Hematopoietic multipotent progenitor cell treated with erythropoietin and hydrocortisone succinate and interleukin-3 and kit ligand, for 17 days (in vitro differentiated cells): ENCODE measurements at regions not wholly inside any gene's neighbourhood (a gene's known extent, or its start where the extent isn't known, plus 50 kb on each side); places are given as distances from the start of the nearest gene placed in this dataset.
"Not testable (repeated sequence)": the region's sequence is repeated elsewhere in the genome, so short reads cannot be mapped to it uniquely, and the experiment has no call there.

Source experiments
- DNase-seq: peaks from one replicate; pipeline ENCODE4 v3.0.0-alpha.2; 2015; ENCODE audit warnings: low spot score

DNA sequence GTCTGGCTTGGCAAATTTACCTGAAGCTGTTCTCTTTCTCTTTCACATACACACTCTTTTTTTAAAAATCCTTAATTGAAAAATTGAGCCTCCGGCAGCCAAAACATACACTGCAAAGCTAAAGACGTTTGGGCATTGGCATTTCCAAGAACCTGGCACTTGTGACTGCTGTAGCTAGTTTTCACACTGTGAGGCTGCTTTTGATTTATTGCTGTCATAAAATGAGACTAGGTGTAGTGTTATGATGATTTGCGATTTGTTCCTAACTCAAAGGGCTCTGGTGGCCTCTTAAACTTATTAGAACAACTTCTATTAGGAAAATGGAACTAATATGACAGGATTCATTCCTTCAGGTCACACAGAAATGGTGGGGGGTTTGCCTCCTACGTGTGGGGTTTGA is 377.1 kb upstream of the FAR2 start:
- DNase-seq, result no peak

DNA sequence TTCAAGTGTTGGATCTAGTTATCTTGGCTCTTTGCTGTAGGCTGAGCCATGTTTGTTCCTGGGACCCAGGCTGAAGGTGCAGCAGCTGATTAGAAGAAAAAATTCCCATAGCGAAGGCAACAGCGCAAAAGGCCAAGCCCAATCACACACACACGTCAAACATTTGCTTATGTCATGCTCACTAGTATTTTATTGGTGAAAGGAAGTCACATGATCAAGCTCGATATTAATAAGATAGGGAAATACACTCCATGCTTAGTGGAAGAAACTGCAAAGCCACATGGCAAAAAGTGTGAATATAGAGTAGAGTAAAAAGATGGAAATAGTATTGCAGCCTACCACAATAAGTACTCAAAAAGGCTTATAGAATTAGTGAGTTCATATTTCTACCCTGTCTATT is 373.5 kb upstream of the FAR2 start:
- no peak for DNase-seq

DNA sequence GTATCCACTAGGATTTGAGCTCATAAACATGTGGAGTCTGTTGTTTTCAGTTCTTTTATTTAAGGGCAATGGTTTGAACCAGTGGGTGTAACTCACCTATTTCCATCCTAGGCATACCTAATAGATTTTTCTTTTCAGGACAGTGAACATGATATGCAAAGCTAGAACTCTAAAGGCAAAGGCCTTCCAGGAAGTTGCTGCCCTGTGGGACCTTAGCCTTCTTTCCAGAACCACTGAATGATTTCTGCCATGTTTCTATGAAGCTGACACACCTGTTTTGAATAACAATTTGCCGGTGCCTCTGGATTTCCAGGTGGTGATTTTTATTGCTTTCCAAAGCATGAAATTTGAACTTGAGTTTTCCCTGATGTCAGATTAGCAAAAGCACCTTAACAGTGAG is 372.9 kb upstream of the FAR2 start:
- DNase-seq, result no peak

DNA sequence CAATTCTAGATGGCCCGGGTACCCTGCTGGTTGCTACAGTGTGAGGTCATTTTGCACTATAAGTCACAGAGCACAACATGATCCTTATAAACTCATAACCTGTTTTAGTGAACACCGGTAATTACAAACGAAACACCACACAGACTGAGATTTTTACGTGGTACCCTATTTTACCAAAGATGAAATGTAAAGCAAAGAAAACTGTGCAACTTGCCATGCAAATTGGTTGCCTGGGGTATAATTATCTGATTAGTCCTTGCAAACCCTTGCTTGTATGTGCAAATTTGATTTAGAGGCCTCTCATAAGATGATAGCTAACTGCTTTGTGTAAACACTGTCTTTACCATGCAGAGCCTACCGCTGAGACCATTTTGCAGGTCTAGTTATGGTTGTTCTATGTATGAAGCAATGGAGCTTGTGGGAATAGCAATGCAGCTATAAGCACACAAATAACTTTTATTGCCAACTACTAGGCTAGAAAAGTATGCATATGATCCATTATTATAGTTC is 372.1 kb upstream of the FAR2 start:
- DNase-seq, result no peak

DNA sequence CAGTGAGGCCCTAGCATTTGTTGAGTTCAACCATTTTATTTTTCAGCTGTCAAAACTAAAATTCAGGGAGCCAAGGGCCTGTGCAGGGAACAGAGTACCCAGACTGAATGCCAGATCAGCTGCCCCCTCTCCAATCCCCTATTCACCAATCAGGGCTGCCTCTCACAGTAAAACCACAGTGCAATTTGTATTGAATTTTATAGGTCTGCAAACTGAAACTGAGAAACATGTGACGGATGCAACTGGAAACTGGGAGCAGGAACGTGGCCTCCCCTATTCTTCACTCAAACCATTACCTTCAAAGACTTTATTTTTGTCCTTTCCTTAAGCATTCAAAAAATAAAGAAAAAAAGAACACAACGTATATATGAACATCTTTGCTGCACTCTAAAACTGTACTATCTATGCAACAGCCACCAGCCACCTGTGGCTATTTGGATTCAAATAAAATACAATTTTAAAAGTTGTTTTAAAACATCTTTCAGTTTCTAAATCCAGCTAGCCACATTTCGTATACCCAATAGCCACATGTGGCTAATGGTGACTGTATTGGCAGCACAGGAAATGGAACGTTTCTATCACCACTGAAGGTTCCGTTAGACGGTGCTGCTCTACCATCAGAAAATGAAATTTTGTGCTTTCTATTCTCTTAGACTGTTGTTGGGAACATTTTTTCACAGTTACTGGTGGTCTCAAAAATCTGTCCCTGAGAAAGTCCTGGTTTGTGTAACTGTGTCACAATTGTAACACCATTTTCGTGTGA is 371.3 kb upstream of the FAR2 start:
- no peak for DNase-seq

DNA sequence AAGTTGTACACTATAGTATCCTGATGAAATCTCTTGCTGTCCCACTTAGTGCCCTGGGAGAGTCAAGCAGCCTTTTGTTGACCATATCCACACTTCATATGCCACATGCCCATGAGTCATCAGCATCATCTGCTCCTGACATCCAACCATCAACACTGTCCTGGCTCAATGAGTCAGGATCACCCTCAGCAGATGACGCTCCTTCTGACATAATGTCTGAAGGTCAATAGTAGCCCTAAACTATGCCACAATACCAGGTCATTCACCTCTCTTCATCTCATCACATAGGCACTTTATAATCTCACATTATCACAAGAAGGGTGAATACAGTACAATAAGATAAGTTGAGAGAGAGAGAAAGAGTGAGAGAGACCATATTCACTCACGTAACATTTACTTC is 369.0 kb upstream of the FAR2 start:
- DNase-seq, result no peak

DNA sequence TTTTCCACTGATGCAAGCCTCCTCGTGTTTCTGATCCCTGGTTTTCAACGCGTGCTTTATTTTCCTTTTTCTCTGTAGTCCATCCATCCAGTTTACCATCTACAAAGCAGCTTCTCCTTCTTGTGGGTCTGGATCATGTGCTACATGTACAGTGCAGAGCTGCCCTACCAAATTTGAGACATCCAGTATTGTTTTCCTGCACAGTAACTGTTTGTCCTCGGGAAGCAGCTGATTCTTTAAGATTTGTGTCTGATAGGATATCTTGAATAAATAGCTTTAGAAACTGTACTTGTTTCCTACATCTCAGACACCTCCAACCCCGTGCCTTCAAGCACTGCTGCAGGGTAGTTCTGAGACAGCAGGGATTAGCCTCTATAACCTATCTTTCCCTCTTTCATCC is 368.1 kb upstream of the FAR2 start:
- DNase-seq, result no peak

DNA sequence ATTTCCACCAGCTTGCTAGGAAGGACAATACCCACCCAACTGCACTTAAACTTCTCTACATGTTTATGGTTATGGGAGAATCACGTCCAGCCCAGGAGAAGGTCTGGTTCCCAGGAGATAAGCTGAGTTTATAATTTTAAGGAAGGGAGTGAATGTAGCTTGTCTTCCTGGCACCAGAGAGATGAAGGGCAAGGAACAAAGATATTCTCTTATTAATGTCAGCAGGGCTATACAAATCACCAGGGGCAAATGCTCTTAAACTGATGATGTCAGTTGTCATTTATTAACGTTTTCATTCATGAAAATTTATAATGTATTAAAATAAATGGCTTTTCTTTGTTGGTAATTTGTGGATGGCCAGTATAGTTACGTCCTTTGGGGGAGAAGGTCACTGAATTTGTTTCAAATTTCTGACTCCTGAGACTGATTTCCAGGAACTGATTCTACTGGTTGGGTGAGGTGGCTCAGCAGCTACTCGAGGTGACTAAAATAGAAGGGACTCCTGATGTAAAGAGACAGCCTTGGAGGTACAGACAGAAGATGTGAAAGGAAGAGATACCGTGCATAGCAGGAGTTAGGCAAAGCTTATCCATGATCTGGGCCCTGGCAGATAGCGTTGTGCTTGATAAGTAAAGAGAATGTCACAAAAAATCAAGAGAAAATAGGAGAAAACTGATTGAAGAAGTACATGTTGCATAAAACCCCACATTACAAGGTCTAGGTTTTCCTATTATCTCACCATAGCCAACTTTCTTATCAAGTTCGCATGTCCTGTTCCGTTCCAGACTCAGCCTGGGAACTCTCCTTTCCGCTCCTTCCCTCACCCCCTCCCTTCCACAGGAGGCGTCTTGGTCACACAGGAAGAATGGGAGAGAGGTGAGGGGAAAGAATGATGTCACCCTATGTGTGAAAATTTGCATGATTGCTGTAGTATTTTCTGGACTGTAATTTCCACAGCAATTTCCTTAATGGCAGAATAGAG is 367.1 kb upstream of the FAR2 start:
- DNase-seq, result no peak

DNA sequence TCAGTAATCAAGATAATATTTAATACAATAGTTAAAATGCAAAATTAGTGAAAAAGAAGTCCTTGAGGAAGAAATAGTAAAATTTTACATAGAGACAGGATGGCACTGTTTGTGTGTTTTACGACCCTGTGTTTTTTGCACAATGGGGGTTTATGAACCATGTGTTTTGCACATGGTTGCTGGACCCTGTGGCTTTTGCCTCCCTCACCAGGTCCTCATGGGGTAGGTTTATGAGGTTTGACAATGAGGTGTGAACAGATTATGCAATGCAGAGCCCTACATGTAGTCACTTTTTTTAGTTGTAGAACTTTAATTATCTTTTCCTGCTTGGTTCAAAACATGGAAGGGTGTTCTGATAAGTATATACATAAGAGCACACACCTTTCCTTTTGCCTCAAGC is 366.3 kb upstream of the FAR2 start:
- DNase-seq, result no peak

DNA sequence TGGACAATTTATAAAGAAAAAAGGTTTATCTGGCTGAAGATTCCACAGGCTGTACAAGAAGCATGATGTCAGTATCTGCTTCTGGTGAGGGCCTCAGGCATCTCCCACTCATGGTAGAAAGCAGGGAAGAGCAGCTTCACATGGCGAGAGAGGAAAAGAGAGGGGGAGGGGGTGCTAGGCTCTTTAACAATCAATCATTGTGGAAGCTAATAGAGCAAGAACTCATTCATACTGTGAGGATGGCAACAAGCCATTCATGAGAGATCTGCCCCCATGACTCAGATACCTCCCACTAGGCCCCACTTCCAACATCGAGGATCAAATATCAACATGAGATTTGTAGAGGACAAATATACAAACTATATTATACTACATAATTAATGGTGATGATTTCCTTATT is 361.9 kb upstream of the FAR2 start:
- no peak for DNase-seq

DNA sequence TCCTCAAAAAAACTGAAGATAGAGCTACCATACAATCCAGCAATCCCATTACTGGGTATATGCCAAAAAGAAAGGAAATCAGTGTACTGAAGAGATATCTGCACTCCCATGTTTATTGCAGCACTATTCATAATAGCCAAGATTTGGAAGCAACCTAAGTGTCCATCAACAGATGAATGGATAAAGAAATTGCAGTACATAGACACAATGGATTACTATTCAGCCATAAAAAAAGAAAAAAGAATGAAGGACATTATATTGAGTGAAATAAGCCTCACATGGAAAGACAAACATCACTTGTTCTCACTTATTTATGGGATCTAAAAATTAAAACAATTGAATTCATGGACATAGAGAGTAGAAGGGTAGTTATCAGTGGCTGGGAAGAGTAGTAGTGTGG is 360.8 kb upstream of the FAR2 start:
- DNase-seq, result not testable (repeated sequence)

DNA sequence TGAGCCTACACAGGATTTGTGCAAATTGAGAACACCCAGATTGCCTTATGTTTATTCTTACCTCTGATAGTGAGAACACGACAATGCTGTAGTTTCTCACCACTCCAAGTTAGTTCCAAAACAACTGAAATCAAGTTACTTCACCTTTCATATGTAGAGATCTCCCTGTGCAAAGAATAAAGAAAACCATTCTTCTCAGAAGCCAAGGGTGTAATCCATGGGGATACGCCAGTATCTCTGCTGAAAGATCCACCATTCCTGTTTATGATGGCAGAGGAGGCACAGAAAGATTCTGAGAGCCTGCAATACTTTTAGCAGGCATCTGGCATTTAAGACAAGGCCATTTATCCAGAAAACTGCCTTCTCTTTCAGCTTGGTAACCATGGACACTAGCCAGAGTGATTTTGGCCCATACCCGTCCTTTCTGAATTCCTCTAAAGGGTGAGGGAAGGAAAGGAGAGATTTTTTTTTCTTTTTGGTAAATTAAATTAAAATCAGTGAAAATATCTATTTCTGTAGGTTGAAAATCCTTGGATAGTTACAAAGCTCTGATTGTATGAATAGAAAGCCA is 355.4 kb upstream of the FAR2 start:
- no peak for DNase-seq

DNA sequence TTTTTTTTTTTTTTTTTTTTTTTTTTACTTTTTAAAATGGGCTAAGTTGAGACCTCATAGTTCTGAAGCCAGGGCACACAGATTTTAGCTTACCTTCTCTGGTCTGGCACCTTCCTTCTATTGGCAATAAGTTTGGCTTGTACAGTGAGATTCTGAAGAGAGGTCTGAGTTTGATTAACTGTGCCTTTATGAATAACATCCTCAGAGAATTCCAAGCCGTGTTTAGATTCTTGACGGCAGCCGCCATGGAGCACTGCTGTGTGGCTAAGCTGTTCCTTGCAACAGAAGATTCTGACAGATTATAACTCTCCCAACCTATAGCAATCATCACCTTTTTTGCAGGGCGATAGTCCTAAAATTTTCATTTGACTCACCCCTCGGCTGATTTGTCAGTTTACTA is 354.9 kb upstream of the FAR2 start:
- no peak for DNase-seq

DNA sequence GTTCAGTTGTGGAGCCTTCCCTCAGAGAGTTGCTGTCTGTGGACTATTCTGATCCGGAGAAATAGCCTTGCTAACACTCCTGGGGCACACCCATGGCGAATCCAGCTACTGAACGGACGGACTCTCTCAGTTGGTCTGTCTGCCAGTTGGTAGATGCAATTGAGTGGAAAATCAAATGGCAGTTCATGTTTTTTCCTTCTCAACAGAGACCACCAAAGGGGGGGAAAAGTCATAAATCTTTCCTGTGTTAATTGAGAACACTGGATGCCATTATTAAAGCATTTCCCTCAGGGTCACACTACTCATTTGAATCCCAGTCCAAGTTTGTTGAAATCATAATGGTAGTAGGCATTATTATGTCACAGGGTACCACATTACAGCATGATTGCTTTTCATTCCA is 354.3 kb upstream of the FAR2 start:
- DNase-seq, result no peak

DNA sequence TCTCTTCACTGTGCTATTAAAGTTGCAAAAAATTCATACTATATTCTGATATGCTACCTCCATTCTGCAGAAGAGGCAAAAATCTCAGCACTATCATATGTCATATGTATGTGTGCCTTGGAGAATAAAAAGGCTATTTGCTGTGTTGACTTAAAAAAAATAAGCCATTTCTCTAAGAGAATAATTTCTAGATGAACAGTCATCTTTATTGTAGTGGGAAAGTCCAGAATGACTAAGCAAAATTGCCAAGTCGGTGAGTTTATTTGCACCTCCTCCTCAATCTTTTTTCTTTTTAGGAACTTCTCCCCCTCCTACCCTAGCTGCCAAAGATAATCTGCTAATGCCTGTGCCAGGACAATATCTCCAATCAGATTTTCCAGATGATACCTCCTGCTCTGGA is 353.8 kb upstream of the FAR2 start:
- no peak for DNase-seq

DNA sequence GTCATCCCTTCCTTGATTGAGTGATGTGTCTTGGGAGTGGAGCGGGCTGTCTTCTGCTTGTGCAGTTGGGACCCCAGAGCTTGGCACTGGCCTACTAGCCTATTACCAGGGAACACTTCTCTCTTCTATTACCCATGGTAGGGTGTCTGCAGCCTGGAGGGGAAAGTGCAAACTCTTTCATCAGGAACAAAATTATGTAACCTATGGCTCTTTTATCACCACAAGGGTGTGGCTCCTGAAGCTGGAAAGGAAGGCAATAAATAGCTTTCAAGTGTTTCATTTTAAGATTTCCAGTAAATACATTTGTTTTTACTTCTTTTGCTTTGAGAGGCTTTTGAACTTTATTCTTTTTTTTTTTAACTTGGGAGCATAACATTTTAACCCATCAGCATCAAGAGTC is 349.7 kb upstream of the FAR2 start:
- no peak for DNase-seq

DNA sequence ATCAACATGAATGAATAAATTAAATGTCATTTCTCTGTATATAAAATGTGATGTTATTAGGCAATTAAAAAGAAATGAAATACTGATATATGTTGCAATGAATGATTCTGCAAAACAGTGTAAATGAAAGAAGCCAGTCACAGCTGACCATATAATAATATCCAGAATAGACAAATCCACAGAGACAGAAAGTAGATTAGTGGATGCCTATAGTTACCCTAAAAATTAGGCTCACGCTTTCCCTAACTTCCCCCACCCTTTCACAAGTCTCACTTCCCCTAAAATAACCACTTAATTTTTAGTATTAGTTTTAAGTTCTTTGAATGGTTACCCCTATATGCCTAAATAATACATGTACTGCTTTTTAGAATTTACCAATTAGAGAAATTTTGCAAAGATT is 348.9 kb upstream of the FAR2 start:
- no peak for DNase-seq

DNA sequence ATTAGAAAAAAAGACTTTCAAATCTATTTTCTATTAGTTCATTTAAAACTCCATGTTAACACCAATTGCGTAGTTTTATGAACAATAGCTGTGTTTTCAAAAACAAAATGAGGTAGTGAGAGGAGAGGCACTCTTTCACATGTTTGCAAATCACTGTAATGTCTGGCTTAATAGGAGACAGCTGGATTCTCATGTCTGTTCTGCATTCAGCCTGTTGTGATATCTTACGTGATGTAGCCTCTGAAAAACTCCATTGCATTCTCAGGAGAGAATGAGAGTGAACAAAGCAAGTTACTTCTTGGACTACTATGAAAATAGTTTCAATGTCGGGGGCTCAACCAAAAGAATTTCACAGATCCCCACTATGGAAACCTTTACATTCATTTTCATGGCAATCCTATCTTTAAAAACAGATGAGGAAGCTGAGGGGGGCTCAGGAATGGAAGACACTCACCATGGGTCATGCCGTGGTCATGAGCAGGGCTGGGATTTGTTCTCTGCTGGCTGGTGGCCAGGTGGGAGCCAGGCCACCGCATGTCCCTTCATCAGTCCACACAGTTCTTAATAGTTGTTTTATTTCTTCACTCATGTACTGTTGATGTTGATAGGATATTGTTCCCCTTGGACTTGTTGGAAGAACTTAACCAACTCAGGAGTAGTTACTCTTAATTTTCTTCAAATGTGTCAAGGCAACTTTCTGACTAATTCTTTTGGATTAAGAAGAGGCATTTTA is 346.2 kb upstream of the FAR2 start:
- no peak for DNase-seq

DNA sequence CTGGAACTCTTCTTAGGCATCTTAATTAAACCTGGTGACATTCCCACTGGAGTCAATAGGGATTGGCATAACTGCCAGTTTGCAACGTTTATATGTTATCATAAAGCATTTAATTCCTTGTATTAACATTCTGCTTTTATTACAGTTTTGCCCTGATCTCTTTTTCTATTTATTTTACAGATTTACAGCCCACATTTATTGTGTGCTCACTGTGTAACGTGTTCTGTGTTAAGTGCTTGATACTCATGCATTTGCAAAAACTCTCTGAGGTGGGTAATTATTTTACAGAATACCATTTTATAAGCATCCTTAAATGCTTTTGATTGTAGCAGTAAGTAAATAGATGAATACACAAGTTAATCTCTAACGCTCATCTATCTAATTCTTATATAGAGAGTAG is 341.5 kb upstream of the FAR2 start:
- no peak for DNase-seq

DNA sequence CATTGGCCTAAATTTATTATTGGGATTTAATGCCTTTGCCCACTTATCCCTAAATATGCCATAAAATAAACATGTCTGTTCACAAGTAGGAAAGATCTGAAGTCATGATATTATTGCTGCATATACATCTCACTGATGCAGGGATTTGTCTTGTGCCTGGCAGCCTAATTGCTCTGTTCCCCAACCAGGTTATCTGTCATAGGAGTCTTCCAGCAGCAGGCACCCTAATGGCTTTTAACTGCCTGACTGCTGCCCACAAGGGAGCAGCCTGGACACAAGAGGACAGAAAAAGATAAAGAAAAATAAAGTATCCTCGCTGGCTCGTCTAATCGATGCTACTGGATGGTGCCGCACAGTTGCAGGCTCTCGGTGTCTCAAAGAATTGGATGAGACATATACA is 337.6 kb upstream of the FAR2 start:
- DNase-seq, result no peak

DNA sequence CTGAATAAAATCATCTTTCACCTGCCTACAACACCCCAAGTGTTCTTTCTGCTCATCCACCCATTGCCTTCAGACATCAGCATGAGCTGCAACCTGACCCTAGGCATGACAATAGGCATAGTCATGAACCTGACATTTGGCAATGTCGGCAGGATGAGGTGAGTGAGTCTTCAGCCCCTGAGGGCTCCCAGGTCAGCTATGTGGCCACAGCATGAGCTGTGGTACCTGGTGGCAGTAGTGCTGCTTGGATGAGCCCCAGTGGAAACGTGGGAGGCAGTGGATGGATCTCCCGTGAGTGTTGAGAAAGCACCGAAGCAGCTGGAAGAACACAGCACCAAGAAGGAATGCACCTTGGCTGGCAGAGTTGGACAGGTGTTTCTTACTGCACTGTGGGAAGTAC is 334.8 kb upstream of the FAR2 start:
- DNase-seq, result no peak

DNA sequence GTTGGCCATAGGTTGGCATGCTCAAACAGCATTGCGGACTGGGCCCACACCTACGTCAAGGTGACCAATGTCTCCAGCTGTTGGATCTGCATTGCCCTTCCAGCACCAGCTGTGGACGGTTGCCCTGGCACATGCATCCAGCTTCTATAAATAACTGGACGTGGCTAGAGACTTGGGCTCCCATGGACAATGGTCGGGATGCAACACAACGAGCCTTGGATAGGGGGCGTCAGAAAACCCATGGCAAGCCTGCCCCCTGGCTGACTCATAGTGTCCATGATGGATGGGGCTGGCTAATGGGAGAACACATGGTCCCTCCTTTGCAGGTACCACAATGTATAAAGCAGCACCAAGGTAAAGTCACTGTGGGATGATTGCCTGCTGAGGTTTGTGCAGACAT is 331.6 kb upstream of the FAR2 start:
- DNase-seq, result no peak
